HG02852 (cell line): ENCODE measurements at regions not wholly inside any gene's neighbourhood (a gene's known extent, or its start where the extent isn't known, plus 50 kb on each side); places are given as distances from the start of the nearest gene placed in this dataset.

ENCODE experiments used
- ATAC-seq: cut with Tn5 transposase; IDR thresholded peaks from one replicate; pipeline ENCODE4 v1.9.1; 2021; ENCODE audit warnings: mild to moderate bottlenecking, moderate library complexity; ENCODE audit not compliant: unreplicated experiment

DNA sequence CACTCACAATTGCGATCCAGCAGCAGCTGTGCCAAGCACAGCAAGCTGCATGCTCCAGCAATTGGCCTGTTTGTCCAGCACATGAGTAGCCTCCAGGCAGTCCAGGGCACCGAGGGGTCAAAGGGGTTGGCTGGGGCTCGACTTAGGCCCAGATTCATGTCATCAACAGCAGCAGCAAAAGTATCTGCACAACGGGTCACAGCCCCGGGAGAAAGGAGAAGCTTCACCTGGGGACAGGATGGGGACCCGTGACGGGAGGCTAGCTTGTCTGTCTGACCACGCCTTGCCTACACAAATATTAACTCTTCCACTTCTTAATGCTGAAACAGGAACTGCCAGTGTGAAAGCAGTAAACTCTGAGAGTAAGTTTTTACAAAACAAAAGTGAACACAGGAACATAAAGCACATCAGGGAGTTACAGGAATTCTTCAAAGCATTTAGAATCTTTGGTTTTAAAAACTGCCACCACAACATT lies 191.2 kb downstream of the PIK3R1 start:
- ATAC-seq, result peak; percentile 92

DNA sequence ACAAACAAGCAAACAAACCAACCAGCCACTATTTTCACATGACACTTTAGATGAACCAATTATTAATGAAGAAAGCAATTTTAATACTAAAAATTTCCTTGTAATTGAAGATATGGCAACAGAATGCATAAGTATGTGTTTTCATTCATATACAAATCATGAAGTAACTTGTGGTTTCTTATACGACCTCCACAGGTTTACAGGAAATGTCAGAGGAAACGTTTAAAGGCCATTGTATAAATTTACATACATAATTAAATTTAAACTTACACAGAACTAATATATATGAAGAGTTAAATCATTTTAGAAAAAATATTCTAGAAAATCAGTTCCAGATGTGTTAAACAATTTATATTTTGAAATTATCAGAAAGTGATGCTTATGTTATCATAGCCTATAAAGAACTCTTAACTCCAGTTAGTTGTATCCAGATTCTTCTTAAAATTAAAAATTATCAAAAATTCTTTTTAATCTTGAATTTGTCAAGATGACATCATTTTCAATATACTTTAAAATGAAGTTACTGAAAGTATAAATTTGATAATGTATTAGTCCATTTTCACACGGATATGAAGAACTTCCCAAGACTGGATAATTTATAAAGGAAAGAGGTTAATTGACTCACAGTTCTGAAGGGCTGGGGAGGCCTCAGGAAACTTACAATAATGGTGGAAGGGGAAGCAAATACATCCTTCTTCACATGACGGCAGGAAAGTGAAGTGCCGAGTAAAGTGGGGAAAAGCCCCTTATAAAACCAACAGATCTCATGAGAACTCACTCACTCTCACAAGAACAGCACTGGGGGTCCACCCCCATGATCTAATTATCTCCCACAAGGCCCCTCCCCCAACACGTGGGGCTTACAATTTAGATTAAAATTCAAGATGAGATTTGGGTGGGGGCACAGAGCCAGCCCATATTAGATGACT lies 192.0 kb downstream of the PIK3R1 start:
- no peak for ATAC-seq

- ATAC-seq, result no peak
Observed at GRCh38 chr5:68408345-68408871, 192.9 kb downstream of the PIK3R1 start.

DNA sequence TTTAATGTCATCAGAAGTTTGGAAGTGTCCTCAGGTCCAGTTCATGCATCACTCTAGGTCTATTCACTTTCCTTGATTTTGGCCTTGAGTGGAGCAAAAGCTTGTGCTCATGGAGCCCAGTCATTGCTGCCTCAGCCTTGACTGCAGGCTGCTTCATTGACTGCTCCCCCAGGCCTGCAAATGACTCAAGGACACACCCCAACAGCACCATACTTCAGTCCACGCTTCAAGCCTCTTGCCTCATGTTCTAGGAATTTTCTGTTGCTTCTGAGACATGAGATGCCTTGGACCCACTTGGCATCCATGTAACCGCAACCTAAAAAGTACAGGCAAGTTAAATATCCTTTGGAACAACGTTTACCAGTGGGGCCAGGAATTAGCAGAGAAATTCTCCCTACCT lies 193.7 kb downstream of the PIK3R1 start:
- no peak for ATAC-seq

GRCh38 chr5:68411161-68411560 lies 195.6 kb downstream of the PIK3R1 start:
- ATAC-seq, result no peak

GRCh38 chr5:68415177-68416085 lies 199.9 kb downstream of the PIK3R1 start:
- no peak for ATAC-seq

- ATAC-seq, result no peak
Observed at GRCh38 chr5:68416714-68417113, 201.2 kb downstream of the PIK3R1 start.

GRCh38 chr5:68418201-68418600 lies 202.6 kb downstream of the PIK3R1 start:
- no peak for ATAC-seq

DNA sequence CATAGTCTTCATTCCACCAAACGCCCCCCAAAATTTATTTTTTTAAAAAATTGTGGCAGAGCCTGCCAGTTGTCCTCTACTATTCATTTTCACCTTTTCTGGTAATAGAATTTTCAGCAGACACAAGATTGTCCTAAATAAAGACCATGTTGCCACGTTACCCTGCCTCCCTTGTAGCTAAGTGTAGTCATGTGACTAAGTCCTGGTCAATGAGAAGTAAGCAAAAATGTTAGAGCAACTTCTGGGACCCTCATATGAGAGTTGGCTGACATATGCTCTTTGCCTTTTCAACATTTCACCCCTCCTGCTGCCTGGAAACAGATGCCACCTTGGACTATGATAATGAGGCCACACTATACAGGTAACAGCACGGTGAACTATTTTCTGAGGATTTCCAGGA lies 203.1 kb downstream of the PIK3R1 start:
- ATAC-seq, result no peak

DNA sequence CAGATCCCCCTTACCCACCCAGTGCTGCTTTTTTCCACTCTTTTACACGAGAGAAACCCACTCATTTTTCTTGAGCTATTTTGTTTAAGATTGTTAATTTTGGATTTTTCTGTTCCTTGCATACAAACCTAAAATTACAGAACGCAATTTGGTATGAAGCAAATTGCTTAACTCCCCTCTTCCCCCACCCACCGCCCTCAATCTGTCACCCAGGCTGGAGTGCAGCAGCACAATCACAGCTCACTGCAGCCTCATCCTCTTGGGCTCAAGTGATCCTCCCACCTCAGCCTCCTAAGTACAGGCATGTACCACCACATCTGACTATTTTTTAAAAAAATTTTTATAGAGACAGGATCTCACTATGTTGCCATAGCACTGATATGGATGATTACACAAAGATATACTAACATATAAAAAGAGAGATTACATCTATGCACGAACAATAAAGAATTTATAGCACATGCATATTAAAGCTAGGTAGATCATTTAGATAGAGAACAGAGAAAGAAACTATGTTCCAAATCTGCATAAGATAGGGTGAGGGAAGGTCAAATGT lies 203.6 kb downstream of the PIK3R1 start:
- no peak for ATAC-seq

DNA sequence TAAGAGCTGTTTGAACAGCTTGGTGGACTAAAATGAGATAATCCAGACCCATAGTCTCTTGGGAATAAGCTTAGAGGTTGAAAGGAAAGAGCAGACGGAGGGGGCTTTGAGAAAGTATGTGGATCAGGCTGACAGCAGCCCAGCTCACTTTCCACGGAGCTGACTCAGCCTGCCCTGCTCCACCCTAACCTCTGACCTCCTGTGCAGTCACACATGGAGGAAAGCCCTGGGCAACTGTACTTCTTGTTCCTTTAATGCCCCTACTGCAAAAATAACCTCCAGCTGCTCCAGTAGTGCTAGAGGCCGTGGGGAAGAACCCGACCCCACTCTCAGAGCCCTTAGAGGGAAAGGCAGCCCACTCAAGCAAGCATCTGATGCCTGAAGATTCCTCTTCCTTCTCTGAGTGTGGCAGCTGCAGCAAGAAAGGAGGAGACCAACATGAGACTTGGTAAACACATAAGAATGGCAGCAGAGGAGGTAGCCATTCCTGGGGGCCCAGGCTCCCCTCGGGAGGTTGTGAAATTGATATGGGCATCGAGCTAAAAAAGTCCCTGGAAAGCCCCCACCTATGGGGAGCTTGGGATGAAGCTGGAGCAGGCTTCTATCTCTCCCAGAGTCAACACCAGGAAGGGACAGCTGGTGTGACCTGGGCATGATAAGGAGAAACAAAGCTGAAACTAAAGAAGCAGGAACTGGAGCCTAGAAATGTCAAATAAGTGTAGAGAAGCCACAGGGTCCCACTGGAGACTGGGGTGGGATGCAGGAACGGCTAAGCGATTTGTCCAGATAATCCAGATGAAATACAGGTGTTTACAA lies 204.3 kb downstream of the PIK3R1 start:
- ATAC-seq, result no peak

DNA sequence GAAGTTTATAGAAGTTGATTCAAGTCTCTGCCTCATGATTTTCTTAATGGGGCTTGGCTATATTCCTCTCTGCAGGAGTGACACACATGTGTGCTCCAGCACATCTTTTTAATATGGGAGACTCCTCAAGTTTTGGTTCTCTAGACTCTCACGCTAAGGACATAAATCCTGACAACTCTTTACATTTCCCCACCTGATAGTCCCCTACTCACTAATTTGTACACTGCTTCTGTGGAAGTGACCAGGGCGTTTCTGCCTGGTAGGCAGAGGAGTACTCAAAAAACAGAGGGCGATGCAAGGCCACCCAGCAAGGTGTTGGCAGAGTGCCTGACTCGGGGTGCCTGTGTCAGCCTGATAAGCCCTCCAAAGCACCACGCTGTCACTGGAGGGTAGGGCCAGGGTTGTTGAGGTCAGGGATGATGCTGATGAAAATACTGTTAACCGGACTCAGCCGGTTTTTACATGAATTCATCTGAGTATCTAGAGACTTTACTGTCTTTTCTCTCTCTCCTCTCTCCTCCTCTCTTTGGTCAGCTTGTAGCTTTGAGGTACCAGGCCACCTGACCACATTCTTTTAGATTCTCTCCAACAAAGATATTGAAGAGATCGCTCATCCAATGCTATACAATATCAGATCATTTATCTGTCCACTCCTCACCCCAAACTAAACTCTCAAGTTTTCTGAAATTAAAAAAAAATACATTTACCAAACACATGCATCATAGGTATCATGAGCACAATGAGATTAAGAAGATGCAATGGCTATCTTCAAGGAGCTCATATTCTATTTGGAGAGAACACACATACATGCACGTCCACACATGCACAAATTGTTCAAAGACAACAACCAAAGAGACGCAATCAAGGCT lies 205.2 kb downstream of the PIK3R1 start:
- no peak for ATAC-seq

GRCh38 chr5:68421485-68422220 lies 206.1 kb downstream of the PIK3R1 start:
- no peak for ATAC-seq

- ATAC-seq, result peak; percentile 56
Observed at GRCh38 chr5:68423154-68423811, 207.7 kb downstream of the PIK3R1 start.

DNA sequence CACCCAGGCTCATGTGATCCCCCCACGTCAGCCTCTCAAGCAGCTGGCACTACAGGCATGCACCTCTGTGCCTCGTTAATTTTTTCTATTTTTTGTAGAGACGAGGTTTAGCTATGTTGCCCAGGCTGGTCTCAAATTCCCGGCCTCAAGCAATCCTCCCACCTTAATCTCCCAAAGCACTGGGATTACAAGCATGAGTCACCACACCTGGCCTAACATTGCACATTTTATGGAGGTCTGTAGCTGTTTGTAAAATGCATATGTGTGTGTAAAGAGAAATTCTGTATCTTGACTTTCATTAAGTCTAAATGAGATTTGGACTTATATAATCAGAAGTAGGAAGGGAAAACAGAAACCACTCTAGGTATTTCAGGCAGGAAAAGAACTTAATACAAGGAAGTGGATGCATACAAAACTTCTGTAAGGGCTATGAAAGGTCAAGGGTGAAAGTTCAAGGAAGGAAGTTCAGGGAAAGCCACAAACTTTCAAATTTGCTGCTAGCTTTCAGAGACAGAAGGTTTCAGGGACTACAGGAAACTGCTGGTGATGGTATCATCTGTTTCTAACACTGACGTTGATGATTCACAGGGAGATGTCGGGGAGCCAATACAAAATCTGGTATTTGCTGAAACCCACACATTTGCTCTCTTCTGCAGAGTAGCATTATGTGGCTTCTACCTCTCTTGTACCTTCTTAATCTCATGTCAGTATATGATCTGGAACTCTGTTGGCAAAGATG lies 209.4 kb downstream of the PIK3R1 start:
- ATAC-seq, result peak; percentile 60

GRCh38 chr5:68426586-68426985 lies 211.0 kb downstream of the PIK3R1 start:
- no peak for ATAC-seq

GRCh38 chr5:68428231-68428811 lies 212.8 kb downstream of the PIK3R1 start:
- no peak for ATAC-seq
